GM03348 (cell line): ENCODE measurements at regions not wholly inside any gene's neighbourhood (a gene's known extent, or its start where the extent isn't known, plus 50 kb on each side); places are given as distances from the start of the nearest gene placed in this dataset.

Experiments
- DNase-seq: peaks from one replicate; pipeline ENCODE4 v3.0.0; 2012; ENCODE audit warnings: low spot score

DNA sequence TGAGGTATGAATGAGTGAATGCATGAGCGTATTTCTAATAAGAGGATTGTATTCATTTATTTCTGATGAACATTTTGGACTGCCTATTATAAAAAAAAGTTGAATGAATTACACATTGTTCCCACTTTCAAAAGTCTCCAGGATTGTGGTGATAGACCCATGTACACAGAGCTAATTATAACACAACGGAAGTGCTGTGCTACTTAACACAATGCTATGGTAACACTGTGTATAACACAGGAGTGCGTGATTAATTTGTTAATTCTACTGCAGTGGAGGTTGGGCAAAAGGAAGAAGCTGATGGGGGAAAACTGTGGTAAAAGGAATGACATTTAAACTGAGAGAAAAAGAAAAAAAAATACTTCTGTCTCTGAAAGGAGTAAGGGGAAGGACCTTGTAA is 147.8 kb upstream of the MEF2C start:
- DNase-seq: no peak

GRCh38 chr5:89028595-89029285 is 145.8 kb upstream of the MEF2C start:
- DNase-seq: peak; percentile 14

DNA sequence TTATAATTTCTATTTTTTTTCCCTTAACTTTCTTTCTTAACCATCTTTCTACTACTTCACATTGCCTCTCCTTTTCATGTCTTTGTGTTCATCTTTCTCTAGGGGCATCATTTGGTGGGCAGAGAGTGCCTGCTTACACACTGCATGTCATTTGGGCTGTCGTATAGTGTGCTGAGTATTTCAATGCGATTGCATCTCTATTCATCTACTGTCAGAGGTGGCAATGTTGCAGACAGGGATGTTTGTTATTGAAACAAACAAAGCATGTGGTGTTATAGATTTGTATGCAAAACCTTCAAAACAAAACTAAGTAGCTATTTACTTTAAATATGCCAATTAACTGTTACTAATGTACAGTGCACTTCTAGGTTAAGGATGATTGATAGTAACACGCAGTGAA is 141.1 kb upstream of the MEF2C start:
- DNase-seq: no peak

GRCh38 chr5:89020926-89021610 is 138.1 kb upstream of the MEF2C start:
- DNase-seq: no peak

GRCh38 chr5:89016741-89017303 is 133.8 kb upstream of the MEF2C start:
- DNase-seq: no peak

DNA sequence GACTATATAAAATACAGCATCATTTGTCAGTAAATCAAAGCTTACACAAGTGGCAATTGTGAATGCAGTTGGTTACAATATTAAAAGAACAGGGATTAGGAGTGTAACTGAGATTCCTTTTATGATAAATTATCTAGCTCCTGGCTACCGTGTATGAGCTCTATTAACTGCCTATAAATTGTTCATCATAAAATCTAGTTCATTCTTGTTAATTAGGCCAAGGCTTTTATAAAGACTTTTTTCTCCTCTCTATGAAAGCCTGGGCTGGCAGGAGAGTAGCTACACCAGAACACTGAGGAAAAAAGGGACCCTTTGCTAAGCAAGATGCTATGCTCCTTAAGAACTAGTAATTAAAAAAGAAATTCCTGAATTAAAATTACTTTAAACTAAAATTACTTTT is 132.4 kb upstream of the MEF2C start:
- no peak for DNase-seq

GRCh38 chr5:89011778-89012711 is 129.1 kb upstream of the MEF2C start:
- DNase-seq: no peak

GRCh38 chr5:89010512-89010911 is 127.5 kb upstream of the MEF2C start:
- DNase-seq: no peak

DNA sequence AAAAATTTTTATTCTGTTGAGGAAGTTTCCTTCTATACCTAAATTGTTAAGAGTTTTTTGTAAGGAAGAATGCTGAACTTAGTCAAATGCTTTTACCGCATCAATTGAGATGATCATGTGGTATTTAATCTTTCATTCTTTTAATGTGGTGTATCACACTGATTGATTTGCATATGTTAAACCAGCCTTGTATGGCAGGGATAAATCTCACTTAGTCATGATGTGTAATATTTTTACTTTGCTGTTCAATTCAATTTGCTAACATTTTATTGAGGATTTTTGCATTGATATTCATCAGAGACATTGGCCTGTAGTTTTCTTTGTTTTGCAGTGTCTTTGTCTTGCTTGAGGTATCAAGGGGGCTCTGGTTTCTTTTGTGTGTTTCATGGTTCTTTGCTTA is 125.3 kb upstream of the MEF2C start:
- DNase-seq: no peak

DNA sequence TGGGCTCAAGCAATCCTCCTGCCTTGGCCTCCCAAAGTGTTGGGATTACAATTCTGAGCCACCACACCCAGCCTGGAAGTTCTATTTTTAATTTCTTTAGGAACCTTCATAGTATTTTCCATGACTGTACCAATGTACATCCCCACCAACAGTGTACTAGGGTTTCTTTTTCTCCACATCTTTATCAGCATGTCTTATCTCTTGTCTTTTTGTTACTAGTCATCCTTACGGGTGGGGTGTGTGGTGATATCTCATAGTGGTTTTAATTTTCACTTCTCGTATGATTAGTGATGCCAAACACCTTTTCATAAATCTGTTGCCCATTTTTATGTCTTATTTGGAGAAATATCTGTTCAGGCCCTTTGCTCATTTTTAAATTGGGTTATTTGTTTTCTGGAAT is 123.0 kb upstream of the MEF2C start:
- DNase-seq: no peak

GRCh38 chr5:89004379-89004778 is 121.4 kb upstream of the MEF2C start:
- DNase-seq: no peak

DNA sequence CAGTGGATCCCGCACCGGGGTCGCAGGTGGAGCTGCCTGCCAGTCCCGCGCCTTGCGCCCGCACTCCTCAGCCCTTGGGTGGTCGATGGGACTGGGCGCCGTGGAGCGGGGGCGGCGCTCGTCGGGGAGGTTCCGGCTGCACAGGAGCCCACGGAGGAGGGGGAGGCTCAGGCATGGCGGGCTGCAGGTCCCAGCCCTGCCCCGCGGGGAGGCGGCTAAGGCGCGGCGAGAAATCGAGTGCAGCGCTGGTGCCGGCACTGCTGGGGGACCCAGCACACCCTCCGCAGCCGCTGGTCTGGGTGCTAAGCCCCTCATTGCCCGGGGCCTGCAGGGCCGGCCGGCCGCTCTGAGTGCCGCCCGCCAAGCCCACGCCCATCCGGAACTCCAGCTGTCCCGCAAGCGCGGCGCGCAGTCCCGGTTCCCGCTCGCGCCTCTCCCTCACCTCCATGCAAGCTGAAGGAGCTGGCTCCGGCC is 120.6 kb upstream of the MEF2C start:
- no peak for DNase-seq

GRCh38 chr5:88999853-89000252 is 116.9 kb upstream of the MEF2C start:
- no peak for DNase-seq

DNA sequence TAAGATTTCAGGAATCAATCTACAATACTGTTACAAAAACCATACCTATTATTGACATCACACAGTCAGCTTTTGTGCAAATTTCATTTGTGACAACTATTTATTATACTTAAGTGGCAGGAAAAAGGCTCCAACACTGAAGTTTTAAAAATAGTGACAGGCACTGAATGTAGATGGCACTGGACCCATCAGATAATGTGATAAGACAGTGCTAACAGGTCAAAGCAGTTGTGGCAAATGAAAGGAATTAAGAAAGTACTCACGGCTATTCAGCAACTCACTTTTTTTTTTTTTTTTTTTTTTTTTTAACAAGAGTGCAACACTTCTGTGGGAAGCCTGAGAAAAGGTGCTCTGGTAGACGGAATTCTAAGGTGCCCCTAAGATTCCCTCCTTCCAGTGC is 115.0 kb upstream of the MEF2C start:
- DNase-seq: no peak

- no peak for DNase-seq
These were observed 101.1 kb upstream of the MEF2C start for GRCh38 chr5:88984040-88984439.

DNA sequence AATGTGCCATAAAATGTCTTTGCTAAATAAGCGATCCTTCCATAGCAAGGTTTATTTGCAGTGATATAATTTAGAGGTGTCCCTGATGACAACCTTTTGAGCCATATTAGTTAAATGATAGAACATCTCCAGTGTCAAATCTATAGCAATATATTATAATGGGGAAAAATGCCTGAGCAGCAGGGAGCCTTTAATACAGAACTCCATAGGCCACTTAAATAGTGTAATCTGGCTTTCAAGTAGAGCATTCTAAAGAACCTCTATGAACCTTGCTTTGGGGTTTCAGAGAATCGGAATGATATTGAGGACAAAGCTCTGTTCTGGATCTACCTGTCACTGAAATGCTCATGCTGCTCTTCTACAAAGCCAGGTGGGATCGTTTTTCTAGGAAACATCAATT is 96.7 kb upstream of the MEF2C start:
- no peak for DNase-seq

DNA sequence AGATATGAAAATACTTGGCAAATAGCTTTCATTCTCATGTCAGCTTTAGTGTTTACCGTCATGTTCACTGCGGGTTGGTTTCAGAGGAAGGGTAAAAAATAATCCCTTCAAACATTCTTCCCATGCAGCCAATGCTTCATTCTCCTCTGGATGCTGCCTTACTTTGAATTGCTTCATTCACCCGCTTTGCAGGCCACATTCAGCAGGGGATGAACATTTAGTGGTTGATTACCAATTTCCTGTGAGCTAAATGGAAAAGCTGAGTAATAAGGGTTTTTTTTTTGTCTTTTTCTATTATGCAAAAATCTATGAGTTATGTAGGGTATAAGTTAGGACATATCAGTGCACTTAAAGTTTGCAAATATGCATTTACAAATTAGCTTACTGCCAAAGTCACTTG is 96.3 kb upstream of the MEF2C start:
- peak; percentile 10 for DNase-seq

- DNase-seq: no peak
These were observed 93.9 kb upstream of the MEF2C start for GRCh38 chr5:88976914-88977313.

- no peak for DNase-seq
These were observed 84.9 kb upstream of the MEF2C start for GRCh38 chr5:88967633-88968585.

DNA sequence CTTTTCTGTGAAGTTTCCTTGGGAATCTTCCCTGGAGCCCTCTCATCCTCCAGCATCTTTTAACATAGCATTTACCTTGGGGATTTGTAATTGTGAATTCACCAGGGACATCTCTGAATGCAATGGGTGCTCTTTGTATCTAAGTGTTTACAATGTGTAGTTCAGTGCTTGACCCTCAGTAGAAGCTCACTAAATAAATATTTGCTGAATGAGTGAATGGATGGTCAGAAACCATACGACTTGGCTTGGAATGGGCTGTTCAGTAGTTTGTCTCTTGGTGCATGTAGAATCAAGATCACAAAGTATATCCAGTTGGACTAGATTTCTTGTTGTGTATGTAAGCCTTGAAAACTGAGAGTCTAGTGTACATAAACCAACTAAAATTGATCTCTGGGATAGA is 81.8 kb upstream of the MEF2C start:
- DNase-seq: no peak

- DNase-seq: no peak
These were observed 74.0 kb upstream of the MEF2C start for GRCh38 chr5:88957013-88957412.
